ENCODE measurements at regions not wholly inside any gene's neighbourhood (a gene's known extent, or its start where the extent isn't known, plus 50 kb on each side); places are given as distances from the start of the nearest gene placed in this dataset.
"Not testable (repeated sequence)": the region's sequence is repeated elsewhere in the genome, so short reads cannot be mapped to it uniquely, and the experiment has no call there.

GRCh38 chrY:26322756-26323155 lies 700.8 kb downstream of the CDY1 start:
- not testable (repeated sequence) for DNase-seq; H3K9me3 ChIP-seq (ENCODE audit: severe bottlenecking); H3K27me3 ChIP-seq (ENCODE audit: insufficient read depth, low read depth, severe bottlenecking); H3K36me3 ChIP-seq; H3K27ac ChIP-seq; H3K4me3 ChIP-seq (ENCODE audit: low read depth, low read length)

GRCh38 chrY:26352931-26353330 lies 731.0 kb downstream of the CDY1 start:
- not testable (repeated sequence) for H3K27me3 ChIP-seq (ENCODE audit: insufficient read depth, low read depth, severe bottlenecking); H3K36me3 ChIP-seq; DNase-seq; H3K4me3 ChIP-seq (ENCODE audit: low read depth, low read length); H3K27ac ChIP-seq; H3K9me3 ChIP-seq (ENCODE audit: severe bottlenecking)

GRCh38 chrY:26354191-26354590 lies 732.3 kb downstream of the CDY1 start:
- Histone ChIP-seq H3K4me3 (ENCODE audit: low read depth, low read length) (no peak overlapping the region), H3K27ac (no peak overlapping the region), H3K36me3 (no peaks in the 10 kb centered on the region), H3K27me3 (ENCODE audit: insufficient read depth, low read depth, severe bottlenecking) (no peaks in the 10 kb centered on the region), H3K9me3 (ENCODE audit: severe bottlenecking) (no peaks in the 10 kb centered on the region)
- DNase-seq, result no peak
- no peak for TF ChIP-seq CTCF (IDR thresholded peaks at IDR 0.05; ENCODE audit: low read depth, low read length)

- H3K27ac ChIP-seq; DNase-seq; H3K36me3 ChIP-seq; H3K4me3 ChIP-seq (ENCODE audit: low read depth, low read length); H3K27me3 ChIP-seq (ENCODE audit: insufficient read depth, low read depth, severe bottlenecking); H3K9me3 ChIP-seq (ENCODE audit: severe bottlenecking): not testable (repeated sequence)
Observed at GRCh38 chrY:26359869-26360268, 738.0 kb downstream of the CDY1 start.

GRCh38 chrY:26360472-26360871 lies 738.6 kb downstream of the CDY1 start:
- H3K4me3 ChIP-seq (ENCODE audit: low read depth, low read length); H3K9me3 ChIP-seq (ENCODE audit: severe bottlenecking); H3K36me3 ChIP-seq; H3K27ac ChIP-seq; H3K27me3 ChIP-seq (ENCODE audit: insufficient read depth, low read depth, severe bottlenecking); DNase-seq: not testable (repeated sequence)

- not testable (repeated sequence) for H3K9me3 ChIP-seq (ENCODE audit: severe bottlenecking); H3K4me3 ChIP-seq (ENCODE audit: low read depth, low read length); H3K27me3 ChIP-seq (ENCODE audit: insufficient read depth, low read depth, severe bottlenecking); H3K36me3 ChIP-seq; H3K27ac ChIP-seq; DNase-seq
Observed at GRCh38 chrY:26363442-26363841, 741.5 kb downstream of the CDY1 start.

GRCh38 chrY:26366091-26366490 lies 744.2 kb downstream of the CDY1 start:
- H3K4me3 ChIP-seq (ENCODE audit: low read depth, low read length); H3K9me3 ChIP-seq (ENCODE audit: severe bottlenecking); H3K27me3 ChIP-seq (ENCODE audit: insufficient read depth, low read depth, severe bottlenecking); H3K36me3 ChIP-seq; DNase-seq; H3K27ac ChIP-seq: not testable (repeated sequence)

- H3K9me3 ChIP-seq (ENCODE audit: severe bottlenecking); DNase-seq; H3K4me3 ChIP-seq (ENCODE audit: low read depth, low read length); H3K36me3 ChIP-seq; H3K27me3 ChIP-seq (ENCODE audit: insufficient read depth, low read depth, severe bottlenecking); H3K27ac ChIP-seq: not testable (repeated sequence)
Observed at GRCh38 chrY:26372480-26372879, 750.6 kb downstream of the CDY1 start.

- Histone ChIP-seq H3K9me3 (ENCODE audit: severe bottlenecking) (no peaks in the 10 kb centered on the region), H3K4me3 (ENCODE audit: low read depth, low read length) (no peak overlapping the region), H3K27me3 (ENCODE audit: insufficient read depth, low read depth, severe bottlenecking) (no peaks in the 10 kb centered on the region), H3K27ac (no peak overlapping the region), H3K36me3 (no peaks in the 10 kb centered on the region)
- no peak for TF ChIP-seq CTCF (IDR thresholded peaks at IDR 0.05; ENCODE audit: low read depth, low read length)
- DNase-seq, result no peak
Observed at GRCh38 chrY:26408671-26409328, 786.9 kb downstream of the CDY1 start.
